ENCODE measurements at regions not wholly inside any gene's neighbourhood (a gene's known extent, or its start where the extent isn't known, plus 50 kb on each side); places are given as distances from the start of the nearest gene placed in this dataset.

- FAIRE-seq (no peak), DNase-seq (ENCODE audit: insufficient read length, low spot score) (no peak)
- TF ChIP-seq POLR2A (IDR thresholded peaks at IDR 0.05; ENCODE audit: low read depth, low read length) = no peak
Measured at GRCh38 chr5:66234241-66234640, 90.1 kb downstream of the SREK1 start.

- DNase-seq (ENCODE audit: insufficient read length, low spot score) (no peak), FAIRE-seq (no peak)
- TF ChIP-seq POLR2A (IDR thresholded peaks at IDR 0.05; ENCODE audit: low read depth, low read length) = no peak
Measured at GRCh38 chr5:66238435-66238834, 94.3 kb downstream of the SREK1 start.

- FAIRE-seq = no peak
- TF ChIP-seq POLR2A (IDR thresholded peaks at IDR 0.05; ENCODE audit: low read depth, low read length) = no peak
Measured at GRCh38 chr5:66239034-66239433, 94.9 kb downstream of the SREK1 start.

GRCh38 chr5:66241136-66241825 lies 97.2 kb downstream of the SREK1 start:
- TF ChIP-seq POLR2A (IDR thresholded peaks at IDR 0.05; ENCODE audit: low read depth, low read length) = no peak

More at GRCh38 chr5:66239034-66239433, 94.9 kb downstream of the SREK1 start:
- no peak for DNase-seq (ENCODE audit: insufficient read length, low spot score)

GRCh38 chr5:66242050-66242715 lies 98.1 kb downstream of the SREK1 start:
- DNase-seq (ENCODE audit: insufficient read length, low spot score) (peak; percentile 32), FAIRE-seq (peak; percentile 11)
- no peak for TF ChIP-seq POLR2A (IDR thresholded peaks at IDR 0.05; ENCODE audit: low read depth, low read length)

More at GRCh38 chr5:66241136-66241825, 97.2 kb downstream of the SREK1 start:
- FAIRE-seq (no peak), DNase-seq (ENCODE audit: insufficient read length, low spot score) (no peak)

GRCh38 chr5:66246608-66247007 lies 102.5 kb downstream of the SREK1 start:
- no peak for DNase-seq (ENCODE audit: insufficient read length, low spot score)

GRCh38 chr5:66247176-66247960 lies 103.3 kb downstream of the SREK1 start:
- peak; percentile 81 for FAIRE-seq
- DNase-seq (ENCODE audit: insufficient read length, low spot score) = peak; percentile 52
- no peak for TF ChIP-seq POLR2A (IDR thresholded peaks at IDR 0.05; ENCODE audit: low read depth, low read length)

More at GRCh38 chr5:66246608-66247007, 102.5 kb downstream of the SREK1 start:
- no peak for TF ChIP-seq POLR2A (IDR thresholded peaks at IDR 0.05; ENCODE audit: low read depth, low read length)
- FAIRE-seq = peak; percentile 74

- DNase-seq (ENCODE audit: insufficient read length, low spot score) = no peak
- TF ChIP-seq POLR2A (IDR thresholded peaks at IDR 0.05; ENCODE audit: low read depth, low read length) = no peak
- FAIRE-seq = no peak
Measured at GRCh38 chr5:66248874-66249273, 104.8 kb downstream of the SREK1 start.

- TF ChIP-seq POLR2A (IDR thresholded peaks at IDR 0.05; ENCODE audit: low read depth, low read length) = no peak
- no peak for FAIRE-seq
- no peak for DNase-seq (ENCODE audit: insufficient read length, low spot score)
Measured at GRCh38 chr5:66249920-66250319, 105.8 kb downstream of the SREK1 start.

- TF ChIP-seq POLR2A (IDR thresholded peaks at IDR 0.05; ENCODE audit: low read depth, low read length) = no peak
- FAIRE-seq (no peak), DNase-seq (ENCODE audit: insufficient read length, low spot score) (no peak)
Measured at GRCh38 chr5:66252849-66253248, 108.7 kb downstream of the SREK1 start.

- no peak for DNase-seq (ENCODE audit: insufficient read length, low spot score)
- no peak for FAIRE-seq
- TF ChIP-seq POLR2A (IDR thresholded peaks at IDR 0.05; ENCODE audit: low read depth, low read length) = no peak
Measured at GRCh38 chr5:66255714-66256113, 111.6 kb downstream of the SREK1 start.

- DNase-seq (ENCODE audit: insufficient read length, low spot score) (no peak), FAIRE-seq (no peak)
- TF ChIP-seq POLR2A (IDR thresholded peaks at IDR 0.05; ENCODE audit: low read depth, low read length) = no peak
Measured at GRCh38 chr5:66273121-66273520, 129.0 kb downstream of the SREK1 start.

- FAIRE-seq (no peak), DNase-seq (ENCODE audit: insufficient read length, low spot score) (no peak)
- no peak for TF ChIP-seq POLR2A (IDR thresholded peaks at IDR 0.05; ENCODE audit: low read depth, low read length)
Measured at GRCh38 chr5:66276986-66277385, 132.9 kb downstream of the SREK1 start.

GRCh38 chr5:66277981-66278380 lies 133.9 kb downstream of the SREK1 start:
- no peak for TF ChIP-seq POLR2A (IDR thresholded peaks at IDR 0.05; ENCODE audit: low read depth, low read length)
- DNase-seq (ENCODE audit: insufficient read length, low spot score) = no peak
- FAIRE-seq = no peak
